WTC11 (cell line): ENCODE measurements at regions not wholly inside any gene's neighbourhood (a gene's known extent, or its start where the extent isn't known, plus 50 kb on each side); places are given as distances from the start of the nearest gene placed in this dataset.

Experiments used
- ATAC-seq: fragments of 200-7000 bp; cut with Tn5 transposase; 2 replicates; pipeline ENCODE4 v1.10.0; 2021; ENCODE audit warnings: mild to moderate bottlenecking, moderate library complexity
- CTCF ChIA-PET: fragments of 300-600 bp; sonication (Branson Sonifier 250); formaldehyde crosslinking; loops from one replicate; lab custom pipeline; 2021; ENCODE audit warnings: antibody characterized with exemption; lab: Charles Lee
- POLR2A ChIA-PET: fragments of 350-600 bp; sonication (Branson Sonifier 250); formaldehyde crosslinking; loops from one replicate; lab custom pipeline; 2021; ENCODE audit warnings: antibody characterized with exemption; lab: Charles Lee
- DNase-seq: peaks from one replicate; pipeline ENCODE4 v3.0.0; 2021; ENCODE audit warnings: low spot score
- H3K27ac Mint-ChIP-seq: 2 replicates; pipeline ENCODE4 v1.8.0; 2021; ENCODE audit warnings: mixed read lengths
- H3K27me3 Mint-ChIP-seq: 2 replicates; pipeline ENCODE4 v1.8.0; 2021; ENCODE audit warnings: low read depth, mild to moderate bottlenecking, moderate library complexity, mixed read lengths
- H3K36me3 Mint-ChIP-seq: 2 replicates; pipeline ENCODE4 v1.8.0; 2021; ENCODE audit warnings: mixed read lengths
- H3K4me1 Mint-ChIP-seq: 2 replicates; pipeline ENCODE4 v1.8.0; 2022; ENCODE audit warnings: mixed read lengths
- H3K4me3 Mint-ChIP-seq: 2 replicates; pipeline ENCODE4 v1.8.0; 2021; ENCODE audit warnings: mild to moderate bottlenecking, moderate library complexity, mixed read lengths
- H3K9me3 Mint-ChIP-seq: 2 replicates; pipeline ENCODE4 v1.8.0; 2021; ENCODE audit warnings: mixed read lengths
- CBFB ChIP-seq: sonication (generic); formaldehyde crosslinking; IDR thresholded peaks from 2 replicates; pipeline ENCODE4 v1.8.1; 2022; ENCODE audit warnings: mild to moderate bottlenecking, low read depth, missing genetic modification reagents
- ELF4 ChIP-seq: sonication (generic); formaldehyde crosslinking; IDR thresholded peaks from 2 replicates; pipeline ENCODE4 v1.8.1; 2022; ENCODE audit warnings: low read depth, mild to moderate bottlenecking, moderate library complexity, missing genetic modification reagents
- GABPB1 ChIP-seq: sonication (generic); formaldehyde crosslinking; IDR thresholded peaks from 2 replicates; pipeline ENCODE4 v1.8.1; 2023; ENCODE audit warnings: mild to moderate bottlenecking, missing genetic modification reagents
- NFATC4 ChIP-seq: fragments of 250-450 bp; sonication (Bioruptor Pico); IDR thresholded peaks from 2 replicates; pipeline ENCODE4 v1.9.0; 2021; ENCODE audit warnings: mild to moderate bottlenecking
- RELA ChIP-seq: sonication (generic); formaldehyde crosslinking; IDR thresholded peaks from 2 replicates; pipeline ENCODE4 v1.8.1; 2022; ENCODE audit warnings: missing genetic modification reagents, mild to moderate bottlenecking, borderline replicate concordance
- SMAD4 ChIP-seq: sonication (generic); formaldehyde crosslinking; IDR thresholded peaks from 2 replicates; pipeline ENCODE4 v1.8.0; 2022; ENCODE audit warnings: mild to moderate bottlenecking, missing genetic modification reagents
- TCF7 ChIP-seq: sonication (generic); formaldehyde crosslinking; IDR thresholded peaks from 2 replicates; pipeline ENCODE4 v1.8.0; 2022; ENCODE audit warnings: mild to moderate bottlenecking, low read depth, missing genetic modification reagents, moderate library complexity
- TEAD1 ChIP-seq: sonication (generic); formaldehyde crosslinking; IDR thresholded peaks from 2 replicates; pipeline ENCODE4 v1.8.0; 2022; ENCODE audit warnings: mild to moderate bottlenecking, missing genetic modification reagents
- ZNF121 ChIP-seq: sonication (generic); formaldehyde crosslinking; IDR thresholded peaks from 2 replicates; pipeline ENCODE4 v1.8.0; 2023; ENCODE audit warnings: missing genetic modification reagents
- ZNF138 ChIP-seq: sonication (generic); formaldehyde crosslinking; conservative IDR thresholded peaks from 2 replicates; pipeline ENCODE4 v1.8.1; 2022; ENCODE audit warnings: mild to moderate bottlenecking, moderate library complexity, missing genetic modification reagents
- ZNF263 ChIP-seq: sonication (generic); formaldehyde crosslinking; IDR thresholded peaks from 2 replicates; pipeline ENCODE4 v1.8.1; 2022; ENCODE audit warnings: low read depth, mild to moderate bottlenecking, moderate library complexity, missing genetic modification reagents
- ZNF396 ChIP-seq: fragments of 250-450 bp; sonication (Bioruptor Pico); IDR thresholded peaks from 2 replicates; pipeline ENCODE4 v1.8.0; 2021; ENCODE audit warnings: mild to moderate bottlenecking, moderate library complexity, borderline replicate concordance
- ZNF416 ChIP-seq: fragments of 250-450 bp; sonication (Bioruptor Pico); IDR thresholded peaks from 2 replicates; pipeline ENCODE4 v1.9.0; 2021; ENCODE audit warnings: mild to moderate bottlenecking, inconsistent platforms
- ZNF671 ChIP-seq: fragments of 250-450 bp; sonication (Bioruptor Pico); IDR thresholded peaks from 2 replicates; pipeline ENCODE4 v1.8.0; 2021; ENCODE audit warnings: mild to moderate bottlenecking
- TF ChIP-seq, protein P1 (sequence below): sonication (generic); formaldehyde crosslinking; IDR thresholded peaks from 2 replicates; pipeline ENCODE4 v1.8.1; 2023; ENCODE audit warnings: mild to moderate bottlenecking, missing genetic modification reagents, borderline replicate concordance
- TF ChIP-seq, protein P2 (sequence below): sonication (generic); formaldehyde crosslinking; IDR thresholded peaks from 2 replicates; pipeline ENCODE4 v1.8.1; 2022; ENCODE audit warnings: mild to moderate bottlenecking, missing genetic modification reagents, moderate library complexity, borderline replicate concordance
- TF ChIP-seq, protein P3 (sequence below): sonication (generic); formaldehyde crosslinking; IDR thresholded peaks from 2 replicates; pipeline ENCODE4 v1.8.1; 2023; ENCODE audit warnings: mild to moderate bottlenecking, missing genetic modification reagents
- TF ChIP-seq, protein P4 (sequence below): fragments of 250-450 bp; sonication (Bioruptor Pico); IDR thresholded peaks from 2 replicates; pipeline ENCODE4 v1.9.0; 2021; ENCODE audit warnings: mild to moderate bottlenecking
- TF ChIP-seq, protein P5 (sequence below): sonication (generic); formaldehyde crosslinking; IDR thresholded peaks from 2 replicates; pipeline ENCODE4 v1.8.1; 2022; ENCODE audit warnings: mild to moderate bottlenecking, moderate library complexity, missing genetic modification reagents
- TF ChIP-seq, protein P6 (sequence below): fragments of 250-450 bp; sonication (Bioruptor Pico); IDR thresholded peaks from 2 replicates; pipeline ENCODE4 v1.8.0; 2021; ENCODE audit warnings: mild to moderate bottlenecking

DNA sequence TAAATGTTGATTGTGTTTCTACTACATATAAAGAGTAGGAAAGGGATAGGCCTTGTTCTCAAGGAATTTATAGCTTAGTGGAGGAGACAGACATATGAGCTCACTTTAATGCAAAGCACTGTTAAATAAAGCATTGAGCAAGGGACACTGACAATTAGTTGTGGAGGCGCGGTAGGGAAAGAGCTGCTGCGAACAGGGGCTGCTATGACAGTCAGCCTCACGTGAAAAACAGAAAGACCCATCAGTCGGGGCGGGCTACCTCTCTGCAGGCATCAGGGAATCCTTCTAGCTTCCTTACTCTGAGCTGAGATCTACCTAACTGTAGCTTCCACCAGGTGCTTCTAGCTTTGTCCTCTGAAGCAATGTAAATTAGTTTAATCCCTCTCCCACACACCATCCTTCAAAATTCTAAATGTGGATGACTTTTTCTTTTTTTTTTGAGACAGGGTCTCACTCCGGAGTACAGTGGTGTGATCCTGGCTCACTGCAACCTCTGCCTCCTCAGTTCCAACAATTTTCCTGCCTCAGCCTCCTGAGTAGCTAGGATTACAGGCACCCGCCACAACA, 129.9 kb upstream of the ZFHX3 start (continued):
- TF ChIP-seq, protein P1, sequence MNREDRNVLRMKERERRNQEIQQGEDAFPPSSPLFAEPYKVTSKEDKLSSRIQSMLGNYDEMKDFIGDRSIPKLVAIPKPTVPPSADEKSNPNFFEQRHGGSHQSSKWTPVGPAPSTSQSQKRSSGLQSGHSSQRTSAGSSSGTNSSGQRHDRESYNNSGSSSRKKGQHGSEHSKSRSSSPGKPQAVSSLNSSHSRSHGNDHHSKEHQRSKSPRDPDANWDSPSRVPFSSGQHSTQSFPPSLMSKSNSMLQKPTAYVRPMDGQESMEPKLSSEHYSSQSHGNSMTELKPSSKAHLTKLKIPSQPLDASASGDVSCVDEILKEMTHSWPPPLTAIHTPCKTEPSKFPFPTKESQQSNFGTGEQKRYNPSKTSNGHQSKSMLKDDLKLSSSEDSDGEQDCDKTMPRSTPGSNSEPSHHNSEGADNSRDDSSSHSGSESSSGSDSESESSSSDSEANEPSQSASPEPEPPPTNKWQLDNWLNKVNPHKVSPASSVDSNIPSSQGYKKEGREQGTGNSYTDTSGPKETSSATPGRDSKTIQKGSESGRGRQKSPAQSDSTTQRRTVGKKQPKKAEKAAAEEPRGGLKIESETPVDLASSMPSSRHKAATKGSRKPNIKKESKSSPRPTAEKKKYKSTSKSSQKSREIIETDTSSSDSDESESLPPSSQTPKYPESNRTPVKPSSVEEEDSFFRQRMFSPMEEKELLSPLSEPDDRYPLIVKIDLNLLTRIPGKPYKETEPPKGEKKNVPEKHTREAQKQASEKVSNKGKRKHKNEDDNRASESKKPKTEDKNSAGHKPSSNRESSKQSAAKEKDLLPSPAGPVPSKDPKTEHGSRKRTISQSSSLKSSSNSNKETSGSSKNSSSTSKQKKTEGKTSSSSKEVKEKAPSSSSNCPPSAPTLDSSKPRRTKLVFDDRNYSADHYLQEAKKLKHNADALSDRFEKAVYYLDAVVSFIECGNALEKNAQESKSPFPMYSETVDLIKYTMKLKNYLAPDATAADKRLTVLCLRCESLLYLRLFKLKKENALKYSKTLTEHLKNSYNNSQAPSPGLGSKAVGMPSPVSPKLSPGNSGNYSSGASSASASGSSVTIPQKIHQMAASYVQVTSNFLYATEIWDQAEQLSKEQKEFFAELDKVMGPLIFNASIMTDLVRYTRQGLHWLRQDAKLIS (CRISPR knock-in tag), result no peak
- no peak for TF ChIP-seq CBFB (CRISPR knock-in tag)
- TF ChIP-seq NFATC4 (CRISPR knock-in tag), result no peak
- TF ChIP-seq, protein P2, sequence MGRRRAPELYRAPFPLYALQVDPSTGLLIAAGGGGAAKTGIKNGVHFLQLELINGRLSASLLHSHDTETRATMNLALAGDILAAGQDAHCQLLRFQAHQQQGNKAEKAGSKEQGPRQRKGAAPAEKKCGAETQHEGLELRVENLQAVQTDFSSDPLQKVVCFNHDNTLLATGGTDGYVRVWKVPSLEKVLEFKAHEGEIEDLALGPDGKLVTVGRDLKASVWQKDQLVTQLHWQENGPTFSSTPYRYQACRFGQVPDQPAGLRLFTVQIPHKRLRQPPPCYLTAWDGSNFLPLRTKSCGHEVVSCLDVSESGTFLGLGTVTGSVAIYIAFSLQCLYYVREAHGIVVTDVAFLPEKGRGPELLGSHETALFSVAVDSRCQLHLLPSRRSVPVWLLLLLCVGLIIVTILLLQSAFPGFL (CRISPR knock-in tag), result no peak
- TF ChIP-seq SMAD4, result no peak
- no peak for TF ChIP-seq ZNF121 (CRISPR knock-in tag)
- TF ChIP-seq, protein P3, sequence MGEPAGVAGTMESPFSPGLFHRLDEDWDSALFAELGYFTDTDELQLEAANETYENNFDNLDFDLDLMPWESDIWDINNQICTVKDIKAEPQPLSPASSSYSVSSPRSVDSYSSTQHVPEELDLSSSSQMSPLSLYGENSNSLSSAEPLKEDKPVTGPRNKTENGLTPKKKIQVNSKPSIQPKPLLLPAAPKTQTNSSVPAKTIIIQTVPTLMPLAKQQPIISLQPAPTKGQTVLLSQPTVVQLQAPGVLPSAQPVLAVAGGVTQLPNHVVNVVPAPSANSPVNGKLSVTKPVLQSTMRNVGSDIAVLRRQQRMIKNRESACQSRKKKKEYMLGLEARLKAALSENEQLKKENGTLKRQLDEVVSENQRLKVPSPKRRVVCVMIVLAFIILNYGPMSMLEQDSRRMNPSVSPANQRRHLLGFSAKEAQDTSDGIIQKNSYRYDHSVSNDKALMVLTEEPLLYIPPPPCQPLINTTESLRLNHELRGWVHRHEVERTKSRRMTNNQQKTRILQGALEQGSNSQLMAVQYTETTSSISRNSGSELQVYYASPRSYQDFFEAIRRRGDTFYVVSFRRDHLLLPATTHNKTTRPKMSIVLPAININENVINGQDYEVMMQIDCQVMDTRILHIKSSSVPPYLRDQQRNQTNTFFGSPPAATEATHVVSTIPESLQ (CRISPR knock-in tag), result no peak
- no peak for TF ChIP-seq ELF4 (CRISPR knock-in tag)
- TF ChIP-seq, protein P4, sequence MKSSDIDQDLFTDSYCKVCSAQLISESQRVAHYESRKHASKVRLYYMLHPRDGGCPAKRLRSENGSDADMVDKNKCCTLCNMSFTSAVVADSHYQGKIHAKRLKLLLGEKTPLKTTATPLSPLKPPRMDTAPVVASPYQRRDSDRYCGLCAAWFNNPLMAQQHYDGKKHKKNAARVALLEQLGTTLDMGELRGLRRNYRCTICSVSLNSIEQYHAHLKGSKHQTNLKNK (CRISPR knock-in tag), result no peak
- no peak for TF ChIP-seq ZNF671 (CRISPR knock-in tag)

DNA sequence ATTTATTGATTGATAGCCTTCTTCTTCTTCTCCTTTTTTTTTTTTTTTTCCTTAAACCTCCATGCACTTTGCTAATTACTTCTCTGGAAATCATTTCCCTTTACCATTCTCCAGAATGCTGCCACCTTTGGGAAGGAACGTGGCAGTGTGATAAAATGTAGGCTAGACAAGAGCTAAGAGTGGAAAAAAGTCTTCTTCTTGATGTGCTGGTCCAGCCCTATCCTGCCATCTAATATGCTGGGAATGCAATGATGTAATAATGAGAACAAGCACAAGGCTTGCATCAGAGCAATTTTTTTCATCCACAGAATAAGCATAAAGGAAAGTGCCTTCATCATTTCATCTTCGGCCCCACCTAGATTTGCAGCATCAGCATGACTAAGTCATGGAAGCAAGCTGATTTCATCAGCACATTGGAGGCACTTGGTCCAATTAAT, 128.7 kb upstream of the ZFHX3 start:
- DNase-seq (no peak), ATAC-seq (no peak)
- ChIA-PET CTCF (interaction anchor here (0.5 to 2.0 kb wide), 39 partner anchors 9 to 1026 kb away, joined by 3 to 12 read pairs (median 3); no protein-coding TSS in a partner anchor), POLR2A (interaction anchor here (0.7 kb wide), 2 partner anchors 36 to 103 kb away, joined by 4 to 5 read pairs; no protein-coding TSS in a partner anchor)
- Mint-ChIP-seq H3K4me1 (peaks cover 40% of the 10 kb centered on the region), H3K9me3 (no peaks in the 10 kb centered on the region), H3K27me3 (peaks cover 8% of the 10 kb centered on the region), H3K27ac (no peak overlapping the region), H3K4me3 (no peak overlapping the region), H3K36me3 (no peaks in the 10 kb centered on the region)
- no peak for TF ChIP-seq TEAD1 (CRISPR knock-in tag)
- peak; percentile 44; the same call in 1 of the 2 replicates for TF ChIP-seq GABPB1 (CRISPR knock-in tag)

DNA sequence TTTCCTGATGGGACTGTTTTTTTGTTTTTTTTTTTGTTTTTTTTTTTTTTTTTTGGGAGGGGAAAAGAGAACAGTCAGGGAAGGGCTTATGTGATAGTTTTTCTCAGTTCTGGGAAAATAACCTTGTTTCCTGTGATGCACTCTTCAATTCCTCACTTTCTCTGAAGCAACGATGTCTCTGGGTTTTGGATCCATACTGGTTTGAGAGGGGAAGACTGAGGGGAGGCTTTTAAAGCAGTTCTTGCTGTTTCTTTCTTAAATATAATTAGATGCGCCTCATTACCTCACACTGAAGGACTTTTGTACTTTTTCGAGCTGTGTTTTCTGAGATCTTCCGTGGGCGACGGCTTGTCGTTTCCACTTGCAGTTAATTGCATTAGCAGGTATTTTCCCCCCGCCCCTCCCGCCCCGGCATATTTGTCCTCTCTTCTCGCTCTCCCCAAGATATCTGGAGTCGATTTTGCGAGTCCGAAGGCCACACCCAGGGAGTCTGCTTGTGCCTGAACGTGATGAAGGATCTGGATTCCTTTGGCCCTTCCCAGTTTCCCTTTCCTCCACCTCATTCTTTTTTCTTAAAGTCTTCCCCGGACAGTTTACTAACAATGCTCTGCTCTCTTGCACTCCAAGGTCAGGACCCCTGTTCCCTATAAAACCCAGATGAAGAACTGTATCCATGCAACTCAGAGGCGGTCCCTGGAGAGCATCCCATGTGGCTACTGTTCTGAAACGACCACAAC, 125.2 kb upstream of the ZFHX3 start:
- no peak for ATAC-seq
- TF ChIP-seq ZNF416 (no peak), ZNF138 (CRISPR knock-in tag) (no peak), ZNF396 (CRISPR knock-in tag) (no peak), ZNF263 (CRISPR knock-in tag) (no peak), RELA (CRISPR knock-in tag) (no peak), TCF7 (CRISPR knock-in tag) (no peak), ZNF121 (CRISPR knock-in tag) (no peak)
- TF ChIP-seq, protein P4 (CRISPR knock-in tag), result no peak
- TF ChIP-seq, protein P5, sequence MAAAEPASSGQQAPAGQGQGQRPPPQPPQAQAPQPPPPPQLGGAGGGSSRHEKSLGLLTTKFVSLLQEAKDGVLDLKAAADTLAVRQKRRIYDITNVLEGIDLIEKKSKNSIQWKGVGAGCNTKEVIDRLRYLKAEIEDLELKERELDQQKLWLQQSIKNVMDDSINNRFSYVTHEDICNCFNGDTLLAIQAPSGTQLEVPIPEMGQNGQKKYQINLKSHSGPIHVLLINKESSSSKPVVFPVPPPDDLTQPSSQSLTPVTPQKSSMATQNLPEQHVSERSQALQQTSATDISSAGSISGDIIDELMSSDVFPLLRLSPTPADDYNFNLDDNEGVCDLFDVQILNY (CRISPR knock-in tag), result no peak
- TF ChIP-seq, protein P6, sequence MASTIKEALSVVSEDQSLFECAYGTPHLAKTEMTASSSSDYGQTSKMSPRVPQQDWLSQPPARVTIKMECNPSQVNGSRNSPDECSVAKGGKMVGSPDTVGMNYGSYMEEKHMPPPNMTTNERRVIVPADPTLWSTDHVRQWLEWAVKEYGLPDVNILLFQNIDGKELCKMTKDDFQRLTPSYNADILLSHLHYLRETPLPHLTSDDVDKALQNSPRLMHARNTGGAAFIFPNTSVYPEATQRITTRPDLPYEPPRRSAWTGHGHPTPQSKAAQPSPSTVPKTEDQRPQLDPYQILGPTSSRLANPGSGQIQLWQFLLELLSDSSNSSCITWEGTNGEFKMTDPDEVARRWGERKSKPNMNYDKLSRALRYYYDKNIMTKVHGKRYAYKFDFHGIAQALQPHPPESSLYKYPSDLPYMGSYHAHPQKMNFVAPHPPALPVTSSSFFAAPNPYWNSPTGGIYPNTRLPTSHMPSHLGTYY (CRISPR knock-in tag), result no peak
- Mint-ChIP-seq H3K4me1 (peaks cover 54% of the 10 kb centered on the region), H3K27ac (no peak overlapping the region), H3K9me3 (no peaks in the 10 kb centered on the region), H3K27me3 (peaks cover 15% of the 10 kb centered on the region), H3K36me3 (no peaks in the 10 kb centered on the region), H3K4me3 (no peak overlapping the region)
- CTCF ChIA-PET, result interaction anchor here (0.6 to 1.4 kb wide), 9 partner anchors 9 to 791 kb away, joined by 3 to 11 read pairs (median 6); no protein-coding TSS in a partner anchor
- POLR2A ChIA-PET, result no interaction called here
- no peak for DNase-seq
